NB4 (cell line): ENCODE measurements at regions not wholly inside any gene's neighbourhood (a gene's known extent, or its start where the extent isn't known, plus 50 kb on each side); places are given as distances from the start of the nearest gene placed in this dataset.

Experiments
- POLR2A ChIP-seq: IDR thresholded peaks from 2 replicates; pipeline ENCODE4 v1.6.1; 2011; ENCODE audit warnings: mild to moderate bottlenecking; ENCODE audit not compliant: insufficient read length; ENCODE audit errors: extremely low read depth
- TF ChIP-seq, protein P1 (sequence below): IDR thresholded peaks from one replicate; pipeline ENCODE4 v1.5.1; 2012; ENCODE audit warnings: low read depth, low read length

DNA sequence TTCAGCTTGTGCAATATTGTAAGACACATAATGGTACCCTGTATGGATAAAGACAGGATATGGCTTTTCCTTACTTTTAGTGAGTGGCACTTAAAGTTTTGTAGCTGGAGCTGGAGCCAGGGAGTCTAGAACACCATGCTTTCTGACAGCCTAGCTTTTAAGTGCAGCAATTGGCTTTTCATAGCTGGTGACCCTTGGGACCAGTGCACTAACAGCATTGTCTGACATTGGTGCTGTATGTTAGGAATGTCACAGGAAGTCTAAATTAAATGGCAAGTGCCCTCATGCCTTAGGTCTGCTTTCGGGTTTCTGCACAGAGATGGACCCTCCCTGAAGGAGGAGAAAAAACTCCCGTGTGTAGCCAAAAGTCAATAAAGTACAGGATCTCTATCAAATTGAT, 628.2 kb downstream of the NR2F2 start:
- TF ChIP-seq, protein P1, sequence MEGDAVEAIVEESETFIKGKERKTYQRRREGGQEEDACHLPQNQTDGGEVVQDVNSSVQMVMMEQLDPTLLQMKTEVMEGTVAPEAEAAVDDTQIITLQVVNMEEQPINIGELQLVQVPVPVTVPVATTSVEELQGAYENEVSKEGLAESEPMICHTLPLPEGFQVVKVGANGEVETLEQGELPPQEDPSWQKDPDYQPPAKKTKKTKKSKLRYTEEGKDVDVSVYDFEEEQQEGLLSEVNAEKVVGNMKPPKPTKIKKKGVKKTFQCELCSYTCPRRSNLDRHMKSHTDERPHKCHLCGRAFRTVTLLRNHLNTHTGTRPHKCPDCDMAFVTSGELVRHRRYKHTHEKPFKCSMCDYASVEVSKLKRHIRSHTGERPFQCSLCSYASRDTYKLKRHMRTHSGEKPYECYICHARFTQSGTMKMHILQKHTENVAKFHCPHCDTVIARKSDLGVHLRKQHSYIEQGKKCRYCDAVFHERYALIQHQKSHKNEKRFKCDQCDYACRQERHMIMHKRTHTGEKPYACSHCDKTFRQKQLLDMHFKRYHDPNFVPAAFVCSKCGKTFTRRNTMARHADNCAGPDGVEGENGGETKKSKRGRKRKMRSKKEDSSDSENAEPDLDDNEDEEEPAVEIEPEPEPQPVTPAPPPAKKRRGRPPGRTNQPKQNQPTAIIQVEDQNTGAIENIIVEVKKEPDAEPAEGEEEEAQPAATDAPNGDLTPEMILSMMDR: no peak
- no peak for TF ChIP-seq POLR2A
